Right lobe of liver (tissue), 4 donors: ENCODE measurements at regions not wholly inside any gene's neighbourhood (a gene's known extent, or its start where the extent isn't known, plus 50 kb on each side); places are given as distances from the start of the nearest gene placed in this dataset.

Experiments used
- CTCF ChIP-seq, 4 donors: fragments of 200-600 bp in 3 of 4; fragments of 450-650 bp in 1 of 4; IDR thresholded peaks; one replicate each; pipeline versions ENCODE4 v1.5.1 to v1.8.0; 2016 to 2022; ENCODE audit warnings: antibody characterized with exemption in 4 of 4, mild to moderate bottlenecking in 2 of 4
- POLR2A ChIP-seq: fragments of 450-650 bp; IDR thresholded peaks from one replicate; pipeline ENCODE4 v1.6.1; 2017; ENCODE audit warnings: antibody characterized with exemption, mild to moderate bottlenecking
- donor health status: DM: no; HTN: no; CAD: no.
- donor health status: DM: no; HTN: no; CAD: no.
- donor health status: DM: no; HTN: yes; CAD: no.

- no peak for TF ChIP-seq CTCF (IDR thresholded peaks at IDR 0.05)
- TF ChIP-seq POLR2A, result no peak
Observed at GRCh38 chr4:155038459-155038858, 170.0 kb upstream of the NPY2R start.
